ENCODE measurements at regions not wholly inside any gene's neighbourhood (a gene's known extent, or its start where the extent isn't known, plus 50 kb on each side); places are given as distances from the start of the nearest gene placed in this dataset.

DNA sequence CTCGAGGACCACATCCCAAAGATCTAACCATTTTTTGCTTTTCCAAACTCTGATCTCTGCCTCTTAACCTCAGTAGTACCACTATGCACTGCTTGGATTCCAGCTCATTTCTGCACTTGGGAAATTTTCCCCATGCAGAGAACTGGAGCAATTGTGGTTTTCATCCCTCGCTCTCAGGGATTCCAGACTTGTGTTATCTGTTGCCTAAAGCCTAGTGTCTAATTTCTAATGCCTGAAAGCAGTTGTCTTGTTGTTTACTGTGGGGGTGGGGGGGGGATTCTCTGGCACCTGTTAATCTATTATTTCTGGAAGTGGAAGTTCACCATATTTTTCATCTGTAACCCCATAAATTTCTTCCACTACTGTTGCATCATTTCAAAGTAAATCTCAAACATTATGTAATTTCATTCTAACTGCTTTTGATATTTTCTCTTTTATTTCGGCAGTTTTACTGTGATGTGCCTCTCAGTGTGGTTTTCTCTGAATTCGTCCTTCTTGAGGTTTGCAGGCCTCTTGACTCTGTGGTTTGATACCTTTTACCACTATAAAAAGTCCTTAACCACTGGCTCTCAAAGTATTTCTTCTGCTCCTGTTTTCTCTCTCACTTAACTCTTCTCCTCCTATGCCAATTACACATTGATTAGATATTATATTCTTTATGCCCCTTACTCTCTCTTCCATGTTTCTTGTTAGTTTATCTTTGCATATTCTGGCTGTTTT, 205.6 kb upstream of the EOLA2 start:
- DNase-seq, result no peak

DNA sequence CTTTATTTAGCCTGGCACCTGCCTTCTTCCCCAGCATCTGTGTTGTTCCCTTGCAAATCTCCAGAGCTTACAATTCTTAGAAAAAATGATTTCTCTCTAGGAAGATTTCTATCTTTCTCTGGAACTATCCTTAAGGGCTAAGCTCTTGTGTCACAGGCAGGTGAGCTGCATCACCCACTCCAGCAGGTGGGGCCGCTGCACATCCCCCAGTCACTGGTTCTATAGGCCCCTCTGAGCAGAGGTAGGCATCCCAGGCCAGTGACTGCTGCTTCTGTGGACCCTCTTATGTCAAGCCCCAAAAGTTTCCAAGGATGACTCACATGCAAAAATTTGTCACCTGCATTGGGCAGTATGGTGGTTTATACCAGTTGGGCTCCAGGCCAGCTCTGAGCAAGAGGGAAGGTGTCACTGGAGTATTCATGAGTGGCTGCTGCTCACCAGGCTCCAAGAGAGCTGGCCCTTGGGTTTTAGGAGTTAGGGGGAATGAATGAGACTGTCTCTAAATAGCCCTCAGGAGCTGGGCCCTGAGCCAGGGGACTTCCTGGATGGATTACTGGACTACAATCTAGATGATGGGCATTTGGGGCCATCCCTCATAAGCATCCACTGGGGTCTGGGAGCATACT, 208.1 kb upstream of the EOLA2 start:
- DNase-seq, result peak; percentile 2

DNA sequence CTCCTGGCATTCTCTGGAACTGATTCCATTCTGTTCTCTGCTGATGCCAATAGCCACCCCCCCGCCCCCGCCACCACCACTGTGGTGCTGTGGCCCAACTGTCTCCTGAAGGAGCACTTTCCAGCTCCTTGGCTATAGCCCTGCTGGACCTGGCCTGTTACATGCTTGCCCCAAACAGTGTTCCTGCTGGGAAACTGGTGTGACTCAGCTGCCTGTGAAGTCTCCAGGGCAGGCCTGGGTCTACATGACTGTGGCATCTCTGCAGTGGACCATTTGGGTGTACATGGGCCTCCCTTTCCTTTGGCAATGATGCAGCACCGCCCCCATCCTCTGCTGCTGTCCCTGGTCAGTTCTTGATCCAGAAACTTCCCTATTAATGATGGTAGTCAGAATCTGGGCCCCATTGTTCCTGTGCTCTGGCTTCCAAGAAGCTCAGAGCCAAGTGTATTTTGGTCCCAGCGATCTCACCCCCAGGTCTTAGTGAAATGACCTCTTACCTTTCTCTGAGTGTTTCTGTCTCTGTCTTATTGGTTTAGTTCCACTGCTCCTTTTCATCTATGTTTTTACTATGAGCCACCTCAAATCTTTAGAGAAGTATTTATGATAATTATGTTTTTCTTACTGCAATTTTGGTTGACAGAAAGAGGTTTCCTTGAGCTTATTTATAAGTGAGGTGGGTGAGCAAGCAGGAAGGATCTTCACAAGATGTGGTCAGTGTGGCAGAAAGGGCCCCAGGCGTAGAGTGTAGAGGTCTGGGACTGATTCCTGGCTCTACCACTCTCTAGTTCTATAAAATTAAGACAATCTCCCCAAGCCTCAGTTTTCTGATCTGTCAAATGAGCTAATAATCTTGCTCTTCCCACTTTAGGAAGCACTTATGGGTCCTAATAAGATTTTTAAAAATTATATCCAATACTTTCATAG, 210.7 kb upstream of the EOLA2 start:
- no peak for DNase-seq

DNA sequence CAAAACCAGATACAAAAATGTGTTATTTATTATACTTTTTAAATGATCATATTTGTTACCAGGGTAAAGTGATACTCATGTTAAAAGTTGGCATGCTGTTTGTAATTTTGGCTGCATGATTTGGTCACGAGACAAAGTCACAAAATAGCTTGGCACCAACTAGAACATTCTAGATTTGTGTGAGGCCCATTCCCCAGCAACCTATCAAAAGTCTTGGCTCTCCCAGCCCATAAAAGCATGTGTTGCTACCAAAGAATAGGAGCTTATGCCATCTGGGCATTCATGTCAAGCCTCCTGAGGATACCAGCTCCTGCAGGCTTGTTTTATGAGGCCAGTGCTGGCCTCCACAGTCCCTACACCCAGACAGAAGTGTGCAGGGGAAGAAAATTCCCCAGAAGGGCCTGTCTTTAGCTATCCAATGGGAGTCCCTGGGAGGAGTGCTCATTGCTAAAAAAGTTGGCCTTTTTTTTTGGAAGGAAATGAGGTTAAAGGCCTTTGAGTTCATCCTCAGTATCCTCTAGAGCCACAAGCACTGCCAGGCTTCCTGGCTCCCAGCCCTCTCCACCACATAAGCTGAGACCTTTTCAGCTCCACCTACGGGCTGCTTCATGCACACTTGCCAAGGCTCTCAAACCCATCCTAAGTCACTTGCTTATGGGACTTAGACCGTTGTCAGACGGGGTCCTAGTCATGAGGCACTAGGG, 211.9 kb upstream of the EOLA2 start:
- no peak for DNase-seq

DNA sequence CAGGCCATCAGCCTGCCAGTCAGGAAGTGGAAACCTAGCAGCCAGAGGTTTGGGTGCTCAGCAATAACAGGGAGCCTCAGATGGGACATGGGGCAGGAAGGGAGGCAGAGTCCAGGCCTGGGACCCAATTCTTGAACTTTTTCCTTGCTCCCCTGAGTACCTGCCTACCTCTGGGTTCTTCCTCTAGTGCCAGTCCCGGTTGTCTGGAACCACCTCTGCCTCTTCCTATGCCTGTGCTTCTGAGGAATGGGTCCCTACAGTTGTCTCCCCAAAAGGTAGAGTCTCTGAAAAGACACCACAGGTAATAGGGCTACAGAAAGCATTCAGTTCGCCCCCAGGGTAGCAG, 212.4 kb upstream of the MAMLD1 start:
- no peak for DNase-seq

DNA sequence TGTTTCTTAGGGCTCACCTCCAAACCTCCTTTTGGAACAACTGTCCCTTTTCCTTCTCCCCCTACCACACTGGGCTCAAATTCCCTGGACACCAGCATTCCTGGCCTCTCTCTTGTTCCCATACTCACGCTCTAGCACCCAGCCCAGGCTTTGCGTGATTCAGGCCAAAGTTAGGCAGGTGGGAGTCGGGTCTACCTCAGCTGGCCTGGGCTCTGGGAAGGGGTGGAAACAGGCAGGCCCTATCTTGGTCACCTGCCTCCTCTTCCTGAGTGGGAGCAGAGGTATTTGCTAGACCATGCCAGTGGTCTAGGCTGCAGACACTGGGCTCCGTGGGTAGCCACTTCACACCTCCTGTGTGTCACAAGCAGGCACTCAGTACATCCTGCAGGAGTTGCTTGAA, 211.1 kb upstream of the MAMLD1 start:
- DNase-seq, result no peak

DNA sequence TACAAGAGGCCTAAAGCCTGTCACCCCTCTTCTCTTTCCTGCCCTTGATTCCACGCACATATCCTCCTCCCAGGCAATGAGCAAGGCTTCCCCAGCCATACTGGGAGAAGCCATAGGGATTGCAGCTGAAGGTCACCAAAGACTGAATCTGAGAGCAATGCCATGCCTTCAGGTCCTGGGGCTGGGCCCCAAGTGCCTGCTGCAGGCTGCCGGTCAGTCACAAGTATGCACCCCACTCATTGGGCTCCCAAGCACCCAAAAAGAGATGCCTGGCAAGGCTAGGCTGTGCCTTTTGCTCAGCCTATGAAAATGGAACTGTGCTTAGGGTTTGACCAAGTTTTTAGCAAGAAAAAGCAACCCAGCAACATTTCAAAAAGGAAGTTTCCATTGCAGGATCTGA, 210.6 kb upstream of the MAMLD1 start:
- no peak for DNase-seq

DNA sequence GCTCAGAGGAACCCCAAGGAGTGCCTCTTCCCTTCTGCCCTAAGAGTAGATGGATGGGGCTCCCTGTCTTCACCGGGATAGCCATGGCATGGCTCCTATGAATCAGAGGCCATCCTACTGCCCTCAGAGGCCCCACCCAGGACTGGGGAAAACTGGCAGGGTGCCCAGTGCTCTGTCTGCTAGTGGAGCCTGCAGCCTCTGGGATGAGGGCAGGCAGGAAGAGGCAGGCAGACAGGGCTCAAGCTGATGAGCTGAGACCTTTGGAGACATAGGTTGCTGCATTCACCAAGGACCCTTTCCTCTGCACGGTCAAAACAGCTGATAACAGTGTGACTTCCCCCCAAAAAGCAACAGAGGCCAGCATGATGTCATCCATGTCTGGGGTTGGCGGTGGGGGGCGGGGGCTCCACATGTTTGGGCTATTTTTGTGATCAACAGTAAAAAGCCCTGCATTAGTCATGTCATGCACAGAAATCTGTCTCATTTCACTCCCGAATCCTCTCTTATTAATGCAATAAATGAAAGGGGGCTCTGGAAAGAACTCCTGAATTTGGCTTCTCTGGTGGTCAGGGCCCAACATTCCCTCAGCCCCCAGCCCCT, 207.6 kb upstream of the MAMLD1 start:
- no peak for DNase-seq

DNA sequence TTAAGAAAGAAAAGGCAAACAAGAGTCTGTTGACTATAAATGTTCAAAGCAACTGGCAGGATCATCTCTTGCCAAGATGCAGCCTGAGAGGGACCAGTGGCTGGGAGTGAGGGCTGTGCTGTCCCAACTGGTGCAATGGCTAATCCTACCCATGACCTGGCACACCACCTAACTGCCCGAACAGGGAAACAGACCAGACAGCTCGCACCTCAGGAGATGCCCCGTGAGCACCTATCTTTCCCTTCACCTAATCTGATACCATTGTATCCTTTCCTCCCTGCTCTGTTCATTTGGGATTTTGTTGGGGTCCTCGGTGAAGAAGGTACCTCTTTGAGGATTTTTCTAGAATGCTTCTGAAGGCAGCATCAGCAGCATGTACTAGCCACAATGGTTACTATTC, 206.5 kb upstream of the MAMLD1 start:
- no peak for DNase-seq

DNA sequence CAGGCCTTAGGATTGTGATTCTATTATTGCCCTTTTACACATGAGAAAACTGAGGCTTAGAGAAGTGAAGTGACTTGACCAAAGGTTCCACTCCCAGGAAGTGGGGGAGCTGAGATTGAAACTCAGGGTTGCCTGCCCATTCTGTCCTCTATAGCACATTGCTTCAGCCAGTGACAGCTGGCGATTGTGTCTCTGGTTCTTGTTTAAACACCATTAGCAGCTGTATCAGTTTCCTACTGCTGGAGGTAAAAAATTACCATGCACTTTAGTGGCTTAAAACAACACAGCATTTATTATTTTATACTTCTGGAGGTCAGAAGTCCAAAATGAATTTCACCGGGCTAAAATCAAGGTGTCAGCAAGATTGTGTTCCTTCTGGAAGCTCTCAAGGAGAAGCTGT, 205.8 kb upstream of the MAMLD1 start:
- no peak for DNase-seq

DNA sequence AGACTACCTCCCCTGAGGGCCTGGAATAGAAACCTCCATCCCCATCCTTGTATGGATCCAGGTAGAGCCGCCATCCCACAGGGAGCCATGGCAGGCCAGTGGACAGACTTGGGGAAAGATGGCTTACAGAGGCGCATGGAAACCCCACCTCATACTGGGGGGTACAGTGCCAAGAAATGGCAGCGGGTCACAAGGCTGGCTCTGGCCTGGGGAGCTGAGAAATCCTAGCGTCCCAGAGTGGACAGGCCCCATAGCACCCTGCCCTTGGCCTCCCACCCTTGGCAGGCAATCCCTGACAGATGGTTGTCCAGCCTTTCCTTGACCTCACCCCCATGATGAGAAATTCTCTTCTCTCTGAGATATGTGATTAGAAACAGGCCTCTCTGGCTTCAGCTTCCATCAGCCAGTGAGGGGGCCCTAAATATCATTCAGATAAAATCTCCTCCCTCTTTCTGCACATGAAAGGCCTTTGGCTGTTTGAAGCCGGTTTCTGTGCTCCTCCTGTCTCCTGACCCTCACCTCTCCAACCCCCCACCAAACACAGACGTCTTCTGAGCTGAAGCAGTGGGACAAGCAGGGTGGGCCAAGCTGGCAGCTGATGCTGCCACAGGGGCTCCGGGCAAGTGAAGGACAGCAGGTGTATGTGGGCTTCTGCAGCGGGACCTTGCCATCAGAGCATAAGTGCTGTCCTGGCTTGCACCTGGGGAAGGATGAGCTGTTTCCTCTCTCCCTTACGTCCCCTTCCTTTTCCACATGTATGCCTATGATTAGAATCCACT, 204.4 kb upstream of the MAMLD1 start:
- DNase-seq, result no peak

DNA sequence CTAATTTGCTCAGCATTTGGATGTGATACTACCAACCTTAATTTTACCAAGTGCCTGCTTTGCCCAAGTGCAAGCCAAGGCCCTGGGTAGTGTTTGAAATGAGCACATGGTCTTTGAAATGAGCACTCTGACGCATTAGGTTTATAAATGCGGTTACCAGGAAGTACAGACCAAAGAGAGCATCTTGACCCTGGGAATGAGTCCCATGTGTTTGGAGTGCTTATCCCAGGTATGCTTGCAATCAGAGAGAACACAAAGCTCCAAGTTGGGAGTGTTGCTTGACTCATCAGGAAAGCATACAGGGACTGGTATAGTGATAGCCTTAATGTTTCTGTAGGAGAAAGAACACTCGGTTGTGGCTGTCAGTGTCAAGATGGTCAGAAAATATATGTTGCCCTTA, 203.6 kb upstream of the MAMLD1 start:
- DNase-seq, result no peak

DNA sequence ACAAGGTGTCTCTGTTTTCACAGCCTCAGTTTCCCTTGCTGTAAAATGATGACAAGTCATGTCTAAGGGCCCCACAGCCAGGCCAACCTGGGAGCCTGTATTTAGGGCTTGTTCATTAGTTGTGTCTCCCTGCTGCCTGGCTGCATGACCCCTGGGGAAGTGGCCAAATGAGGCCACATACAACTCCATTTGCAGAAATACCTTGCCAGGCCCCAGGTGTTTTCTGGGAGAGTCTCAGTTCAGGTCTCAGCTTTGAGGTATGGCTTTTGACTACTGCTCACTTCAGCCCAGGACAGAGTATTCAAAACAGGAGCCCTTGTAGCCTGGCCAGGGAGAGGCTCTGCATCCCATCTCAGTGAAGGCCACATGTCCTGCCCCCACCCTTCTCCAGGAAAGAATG, 202.5 kb upstream of the MAMLD1 start:
- DNase-seq, result no peak

DNA sequence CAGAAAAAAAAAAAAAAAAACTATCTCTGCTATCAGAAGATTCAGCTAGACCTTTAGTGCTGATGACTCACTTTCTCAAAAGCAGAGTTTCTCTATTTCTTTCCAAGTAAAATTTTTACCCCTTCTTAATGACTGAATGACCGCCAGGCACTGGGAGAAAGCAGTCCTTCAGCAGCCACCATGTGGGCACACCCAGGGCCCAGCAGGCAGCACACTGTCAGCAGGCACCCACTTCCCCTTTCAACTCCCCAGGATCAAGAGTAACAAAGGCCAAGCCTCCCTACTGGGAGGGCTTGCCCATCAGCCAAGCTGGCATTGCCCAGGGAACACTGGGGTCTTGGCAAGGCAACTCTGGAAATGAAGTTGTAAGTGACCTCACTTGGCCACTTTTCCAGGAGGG, 201.9 kb upstream of the MAMLD1 start:
- no peak for DNase-seq

DNA sequence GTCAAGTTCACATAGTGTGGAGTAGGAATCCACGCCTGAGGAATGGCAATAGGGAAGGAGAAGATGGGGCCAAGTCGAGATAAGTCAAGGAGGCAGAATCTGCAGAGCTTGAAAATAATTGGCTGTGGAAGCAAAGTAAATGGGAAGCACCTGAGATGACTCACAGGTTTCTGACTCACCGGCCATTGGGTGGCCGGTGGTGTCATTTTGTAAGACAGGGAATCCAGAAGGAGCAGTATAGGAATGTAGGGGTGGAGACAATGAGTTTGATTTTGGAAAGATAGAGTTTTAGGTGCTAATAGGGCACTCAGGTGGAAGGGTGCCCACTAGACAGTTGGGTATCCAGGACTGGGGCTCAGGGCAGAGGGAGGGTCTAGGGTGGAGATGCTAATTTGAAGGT, 201.0 kb upstream of the MAMLD1 start:
- no peak for DNase-seq

DNA sequence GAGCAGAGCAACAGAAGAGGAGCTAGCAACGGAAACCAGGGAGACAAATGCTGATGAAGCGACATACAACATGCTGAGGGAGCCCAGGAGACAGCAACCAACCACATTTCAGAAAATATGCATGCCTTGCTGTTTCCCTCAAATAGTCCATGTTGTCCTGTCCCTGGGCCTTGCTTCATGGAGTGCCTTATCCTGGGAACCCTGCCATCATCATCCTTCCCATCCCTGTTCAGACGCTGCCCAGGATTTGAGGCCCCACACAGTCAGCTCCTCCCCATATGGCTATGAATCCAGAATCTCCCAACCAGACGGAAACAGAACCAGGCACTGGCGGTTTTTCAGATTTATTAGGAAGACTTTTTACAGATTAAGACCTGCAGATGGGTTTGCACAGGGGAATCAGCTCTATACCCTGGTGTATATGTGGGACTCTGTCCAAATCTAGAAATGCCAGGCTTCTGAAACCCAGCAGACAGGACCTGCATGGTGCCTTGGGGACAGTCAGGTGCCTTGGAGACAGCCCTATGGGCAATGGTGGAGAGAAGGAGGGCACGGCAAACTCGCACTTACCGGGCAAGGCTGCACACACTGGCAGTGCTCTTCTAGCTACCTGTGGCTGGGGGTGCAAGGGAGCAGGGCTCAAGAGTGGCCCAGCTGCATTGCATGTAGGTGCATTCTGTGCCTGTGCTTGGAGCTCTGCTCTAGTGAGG, 199.7 kb upstream of the MAMLD1 start:
- DNase-seq, result no peak

DNA sequence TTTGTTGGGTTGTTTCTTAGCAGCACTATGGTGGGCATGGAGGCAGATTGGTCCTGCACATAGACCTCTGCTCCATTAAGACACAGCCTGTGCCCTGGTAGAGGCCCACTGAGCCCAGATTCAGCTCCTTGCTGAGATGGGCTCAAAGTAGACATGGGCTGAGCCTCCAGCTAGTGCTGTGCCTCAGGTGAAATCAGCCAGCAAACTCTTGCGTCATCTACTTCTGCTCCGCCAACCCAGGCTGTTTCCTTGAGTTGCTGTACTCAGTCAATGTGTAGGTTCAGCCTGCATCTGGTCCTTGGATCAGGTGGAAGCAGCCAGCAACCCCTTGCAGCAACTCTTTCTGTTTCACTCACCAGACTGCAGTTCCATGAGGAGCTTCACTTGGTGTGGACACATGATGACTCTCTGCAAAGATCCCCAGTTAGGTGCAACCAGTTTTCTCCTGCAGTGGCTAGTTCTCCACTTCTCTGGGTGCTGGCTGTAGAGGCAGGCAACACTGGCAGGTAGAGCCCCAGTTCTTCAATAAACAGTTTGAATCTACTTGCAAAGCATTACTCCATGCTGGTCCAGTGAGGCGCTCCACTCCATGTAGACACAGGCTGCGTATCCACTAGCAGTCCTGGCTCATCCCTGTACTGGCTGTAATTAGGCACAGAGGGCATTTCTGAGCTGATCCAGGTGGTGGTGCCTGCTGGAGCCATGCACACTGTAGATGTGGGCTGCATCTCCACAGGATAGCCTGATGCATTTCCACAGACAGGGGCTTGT, 199.0 kb upstream of the MAMLD1 start:
- no peak for DNase-seq

DNA sequence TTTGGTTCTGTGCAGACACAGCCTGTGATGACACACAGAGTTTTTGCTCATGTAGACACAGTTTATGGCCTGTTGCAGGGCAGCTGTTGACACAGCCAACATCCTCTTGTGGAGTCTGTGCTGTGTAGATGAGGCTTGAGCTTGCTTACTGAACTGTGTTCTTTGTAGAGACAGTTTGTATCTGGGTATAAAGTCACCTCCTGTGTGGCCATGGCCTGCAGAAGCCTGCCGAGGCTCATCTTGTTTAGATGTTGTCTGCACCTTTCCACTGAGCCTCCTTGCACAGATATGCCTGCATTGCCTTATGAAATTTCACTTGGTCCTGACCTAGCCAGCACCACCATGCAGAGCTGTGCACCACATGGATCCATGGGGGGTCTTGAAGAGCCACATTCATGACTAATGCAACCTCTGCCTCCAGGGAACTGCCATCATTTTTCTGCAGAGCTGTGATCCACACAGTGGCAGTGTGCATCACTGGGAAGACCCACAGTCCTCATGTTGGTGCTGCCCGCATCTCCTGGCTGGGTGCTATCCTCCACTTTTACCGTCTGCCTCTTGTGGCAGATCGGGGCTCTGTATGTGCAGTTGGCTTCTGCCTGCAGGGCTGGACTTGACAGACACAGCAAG, 198.0 kb upstream of the MAMLD1 start:
- DNase-seq, result no peak

DNA sequence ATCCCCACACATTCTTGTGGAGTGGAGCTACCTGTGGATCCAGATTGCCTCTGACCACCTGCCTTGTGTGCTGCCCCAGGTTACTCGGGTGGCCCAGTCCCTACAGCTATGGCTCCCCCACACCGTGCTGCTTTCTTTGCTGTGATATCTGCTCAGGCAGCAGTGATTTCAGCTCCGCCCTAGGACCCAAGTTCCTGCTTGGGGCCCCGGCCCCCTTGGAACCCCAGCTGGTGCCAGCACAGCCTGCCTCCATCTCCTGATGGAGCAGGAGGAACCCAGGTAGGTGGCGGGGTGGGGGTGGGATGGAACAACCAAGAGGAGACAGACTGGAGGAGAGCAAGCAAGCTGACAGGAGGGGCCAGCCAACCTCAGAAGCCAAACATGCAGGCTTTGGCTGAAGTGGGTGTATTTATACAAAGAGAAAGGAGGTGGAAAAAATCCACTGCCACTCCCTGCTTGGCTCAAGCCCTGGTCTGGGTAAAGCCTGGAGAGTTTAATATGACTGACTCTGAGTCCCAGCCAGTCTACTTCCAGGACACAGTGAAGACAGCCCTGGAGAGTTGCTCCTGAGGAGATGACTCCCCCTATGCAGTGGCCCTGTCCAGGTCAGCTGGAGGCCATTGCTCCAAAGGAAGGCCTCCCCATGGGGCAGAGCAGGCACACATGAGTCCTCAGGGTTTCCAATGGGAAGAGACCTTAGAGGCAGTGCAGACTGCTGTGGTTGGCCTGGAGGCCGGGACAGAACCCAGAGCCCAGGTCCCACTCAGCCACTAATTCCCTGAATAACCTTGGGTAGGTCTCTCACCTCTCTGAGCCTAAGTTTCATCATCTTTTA, 197.1 kb upstream of the MAMLD1 start:
- DNase-seq, result no peak
